GM12865 (cell line): ENCODE measurements at regions not wholly inside any gene's neighbourhood (a gene's known extent, or its start where the extent isn't known, plus 50 kb on each side); places are given as distances from the start of the nearest gene placed in this dataset.

Source experiments
- DNase-seq: peaks from one replicate; pipeline ENCODE4 v3.0.0; 2010; ENCODE audit warnings: low read depth
- H3K4me3 ChIP-seq: 2 replicates; pipeline ENCODE4 v1.5.1; 2011; ENCODE audit warnings: mild to moderate bottlenecking, low read depth, low read length, control low read depth
- CTCF ChIP-seq: IDR thresholded peaks from 2 replicates; pipeline ENCODE4 v1.5.1; 2011; ENCODE audit warnings: low read length, control low read depth, low read depth, inconsistent platforms; ENCODE audit not compliant: insufficient read depth; ENCODE audit errors: missing control alignments

GRCh38 chr1:25021591-25022215 lies 91.6 kb upstream of the RUNX3 start:
- peak overlapping the region; percentile 51 for H3K4me3 ChIP-seq
- no peak for DNase-seq
- TF ChIP-seq CTCF = no peak

- DNase-seq = peak; percentile 40
- H3K4me3 ChIP-seq = no peak overlapping the region
- no peak for TF ChIP-seq CTCF
Measured at GRCh38 chr1:25020851-25021590, 90.9 kb upstream of the RUNX3 start.

GRCh38 chr1:25020173-25020845 lies 90.2 kb upstream of the RUNX3 start:
- H3K4me3 ChIP-seq = no peak overlapping the region
- no peak for TF ChIP-seq CTCF
- no peak for DNase-seq

- TF ChIP-seq CTCF = no peak
- H3K4me3 ChIP-seq = no peak overlapping the region
- DNase-seq = peak; percentile 93
Measured at GRCh38 chr1:25019337-25020172, 89.5 kb upstream of the RUNX3 start.

- TF ChIP-seq CTCF = no peak
- H3K4me3 ChIP-seq = no peak overlapping the region
- DNase-seq = no peak
Measured at GRCh38 chr1:25018943-25019336, 88.9 kb upstream of the RUNX3 start.

- no peak overlapping the region for H3K4me3 ChIP-seq
- no peak for DNase-seq
Measured at GRCh38 chr1:25018110-25018735, 88.1 kb upstream of the RUNX3 start.

More at GRCh38 chr1:25018110-25018735, 88.1 kb upstream of the RUNX3 start:
- no peak for TF ChIP-seq CTCF
